AG20443 (cell line): ENCODE measurements at regions not wholly inside any gene's neighbourhood (a gene's known extent, or its start where the extent isn't known, plus 50 kb on each side); places are given as distances from the start of the nearest gene placed in this dataset.

ENCODE experiments used
- DNase-seq: peaks from one replicate; pipeline ENCODE4 v3.0.0; 2012; ENCODE audit warnings: low spot score, mixed read lengths

GRCh38 chr3:45277636-45278035 is 51.5 kb upstream of the TMEM158 start:
- DNase-seq: no peak

GRCh38 chr3:45280232-45280631 is 54.1 kb upstream of the TMEM158 start:
- no peak for DNase-seq

- no peak for DNase-seq
These were observed 54.9 kb upstream of the TMEM158 start for GRCh38 chr3:45280971-45281370.

- no peak for DNase-seq
These were observed 57.4 kb upstream of the TMEM158 start for GRCh38 chr3:45283471-45283870.

- no peak for DNase-seq
These were observed 71.2 kb upstream of the TMEM158 start for GRCh38 chr3:45297331-45297730.

- no peak for DNase-seq
These were observed 76.4 kb upstream of the TMEM158 start for GRCh38 chr3:45302470-45302869.

- no peak for DNase-seq
These were observed 80.4 kb upstream of the TMEM158 start for GRCh38 chr3:45306406-45307008.

GRCh38 chr3:45309876-45310275 is 78.5 kb upstream of the LARS2 start:
- DNase-seq: no peak

GRCh38 chr3:45311327-45311726 is 77.0 kb upstream of the LARS2 start:
- no peak for DNase-seq

- no peak for DNase-seq
These were observed 76.2 kb upstream of the LARS2 start for GRCh38 chr3:45311953-45312801.

GRCh38 chr3:45312836-45313493 is 75.4 kb upstream of the LARS2 start:
- DNase-seq: no peak

GRCh38 chr3:45313743-45314403 is 74.5 kb upstream of the LARS2 start:
- no peak for DNase-seq

GRCh38 chr3:45317710-45318109 is 70.7 kb upstream of the LARS2 start:
- DNase-seq: no peak

GRCh38 chr3:45318689-45319088 is 69.7 kb upstream of the LARS2 start:
- DNase-seq: no peak

GRCh38 chr3:45319231-45319995 is 69.0 kb upstream of the LARS2 start:
- no peak for DNase-seq

GRCh38 chr3:45319996-45320305 is 68.4 kb upstream of the LARS2 start:
- DNase-seq: no peak

GRCh38 chr3:45320986-45321385 is 67.4 kb upstream of the LARS2 start:
- DNase-seq: no peak

GRCh38 chr3:45321607-45322391 is 66.6 kb upstream of the LARS2 start:
- DNase-seq: no peak

GRCh38 chr3:45322616-45323015 is 65.8 kb upstream of the LARS2 start:
- DNase-seq: no peak

GRCh38 chr3:45325676-45326075 is 62.7 kb upstream of the LARS2 start:
- no peak for DNase-seq

- no peak for DNase-seq
These were observed 58.5 kb upstream of the LARS2 start for GRCh38 chr3:45329761-45330305.
